A204.1 (cell line): ENCODE measurements at regions not wholly inside any gene's neighbourhood (a gene's known extent, or its start where the extent isn't known, plus 50 kb on each side); places are given as distances from the start of the nearest gene placed in this dataset.

Experiments used
- FAIRE-seq: peaks from 2 replicates; lab custom pipeline; 2012; peaks lifted over from hg19 to GRCh38; lab: Jason Lieb, UNC

DNA sequence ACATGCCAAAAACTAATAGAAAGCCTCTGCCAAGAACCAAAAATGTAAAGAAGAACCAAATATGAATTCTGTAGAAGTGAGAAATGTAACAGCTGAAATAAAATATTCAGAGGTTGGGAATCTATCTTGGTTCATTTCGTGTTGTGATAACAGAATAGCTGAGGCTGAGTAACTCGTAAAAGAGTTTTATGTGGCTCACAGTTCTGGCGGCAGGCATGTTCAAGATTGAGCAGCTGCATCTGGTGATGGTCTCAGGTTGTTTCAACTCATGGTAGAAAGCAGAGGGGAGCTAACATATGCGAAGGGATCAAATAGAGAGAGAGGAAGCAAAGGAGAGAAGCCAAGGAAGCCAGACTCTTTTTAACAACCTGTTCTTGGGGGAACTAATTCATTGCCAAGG lies 717.2 kb downstream of the TNS3 start:
- FAIRE-seq = no peak

DNA sequence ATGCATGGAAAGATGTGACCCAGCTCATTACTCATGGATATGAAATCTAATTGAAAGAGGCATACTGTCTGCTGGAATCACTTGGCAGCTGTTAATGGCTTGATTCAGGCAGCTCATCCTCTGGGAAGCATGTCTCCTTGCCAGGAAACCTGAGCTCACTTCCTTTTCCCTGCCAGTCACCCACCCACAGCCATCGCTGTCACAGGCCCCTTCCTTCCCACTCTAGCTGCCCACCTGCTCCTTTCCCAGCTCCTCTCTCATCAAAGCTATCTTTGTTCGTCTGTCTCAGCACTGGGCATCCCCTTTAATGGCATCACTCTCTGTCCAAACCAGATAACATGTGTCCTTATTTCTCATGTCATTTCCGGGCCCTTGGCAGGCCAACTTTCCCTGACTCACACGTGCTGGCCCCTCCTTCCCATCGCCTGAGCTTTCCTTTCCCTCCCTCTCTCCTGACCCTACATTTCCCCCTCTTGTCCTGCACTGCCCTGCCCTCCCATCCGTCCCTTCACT lies 721.9 kb downstream of the TNS3 start:
- FAIRE-seq = no peak

DNA sequence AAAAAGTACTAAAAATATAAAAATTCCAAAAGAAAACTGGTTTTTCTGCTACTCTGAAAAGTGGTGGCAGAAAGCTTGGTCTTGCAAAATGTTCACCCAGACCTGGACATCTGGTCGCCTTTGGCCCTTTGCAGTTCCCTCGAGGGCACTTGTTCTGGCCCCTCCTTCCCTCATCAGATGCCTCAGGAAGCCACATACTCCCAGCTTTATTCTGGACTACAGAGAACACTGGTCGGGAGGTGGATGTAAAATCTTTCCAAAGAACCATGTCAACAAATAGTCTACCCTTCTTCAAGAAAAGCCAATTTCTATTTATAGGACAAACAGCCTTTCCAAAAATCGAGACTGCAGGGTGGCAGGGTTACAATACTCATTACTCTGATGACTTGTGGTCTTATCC lies 726.1 kb downstream of the TNS3 start:
- no peak for FAIRE-seq

DNA sequence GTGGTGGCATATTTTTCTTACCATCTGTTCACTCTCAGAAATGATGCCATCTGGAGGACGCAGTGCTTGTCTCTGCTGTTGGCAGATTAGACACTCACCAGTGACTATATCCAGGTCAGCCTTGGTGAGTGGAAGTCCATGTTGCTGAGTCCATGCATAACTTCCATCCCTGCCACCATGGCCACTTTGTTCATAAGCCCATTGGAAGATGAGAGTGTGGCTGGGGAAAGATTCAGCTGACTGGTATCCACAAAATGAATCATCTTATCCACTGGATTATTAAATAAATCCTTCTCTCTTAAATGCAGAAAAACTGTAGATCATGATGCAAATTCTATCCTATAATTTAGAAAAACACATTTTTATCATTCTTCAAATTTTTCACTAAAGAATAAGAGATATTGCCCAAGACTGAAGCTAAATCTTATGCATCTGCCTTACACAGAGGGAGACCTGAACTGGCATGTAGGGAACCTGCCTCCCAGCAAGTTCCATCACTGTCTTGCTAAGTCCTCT lies 726.9 kb downstream of the TNS3 start:
- FAIRE-seq = no peak

DNA sequence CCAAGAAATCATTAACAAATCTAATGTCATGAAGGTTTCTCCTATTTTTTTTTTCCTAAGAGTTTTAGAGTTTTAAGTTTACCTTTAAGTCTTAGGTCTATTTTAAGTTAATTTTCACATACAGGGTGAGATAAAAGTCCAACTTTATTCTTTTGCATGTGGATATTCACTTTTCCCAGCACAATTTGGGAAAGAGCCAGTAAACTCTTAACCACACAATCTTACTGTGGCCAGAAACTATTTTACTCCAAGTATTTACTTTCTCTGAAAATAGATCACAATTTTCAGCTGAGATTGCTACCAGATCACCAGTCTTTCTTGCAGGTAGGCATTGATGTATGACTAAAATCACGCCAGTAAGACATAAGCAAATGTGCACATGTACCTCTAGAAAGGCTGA lies 728.5 kb downstream of the TNS3 start:
- no peak for FAIRE-seq

DNA sequence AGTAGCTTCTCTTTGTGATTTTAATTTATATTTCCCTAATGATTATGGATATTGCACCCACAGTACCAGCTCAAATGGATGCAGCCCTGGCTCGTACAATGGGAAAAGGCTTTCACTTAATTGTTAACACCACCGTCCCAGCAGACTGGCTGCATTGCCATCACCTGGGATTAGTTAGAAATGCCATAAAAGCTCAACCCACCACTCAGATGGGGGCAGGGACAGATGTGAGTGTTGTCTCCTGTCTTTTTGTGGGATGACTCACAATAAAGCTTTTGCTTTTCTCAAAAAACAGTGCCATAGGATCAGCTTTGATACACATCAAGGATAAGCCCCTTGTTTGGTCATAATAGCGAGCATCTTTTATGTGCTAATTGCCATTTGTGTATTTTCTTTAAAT lies 729.1 kb downstream of the TNS3 start:
- FAIRE-seq = no peak

DNA sequence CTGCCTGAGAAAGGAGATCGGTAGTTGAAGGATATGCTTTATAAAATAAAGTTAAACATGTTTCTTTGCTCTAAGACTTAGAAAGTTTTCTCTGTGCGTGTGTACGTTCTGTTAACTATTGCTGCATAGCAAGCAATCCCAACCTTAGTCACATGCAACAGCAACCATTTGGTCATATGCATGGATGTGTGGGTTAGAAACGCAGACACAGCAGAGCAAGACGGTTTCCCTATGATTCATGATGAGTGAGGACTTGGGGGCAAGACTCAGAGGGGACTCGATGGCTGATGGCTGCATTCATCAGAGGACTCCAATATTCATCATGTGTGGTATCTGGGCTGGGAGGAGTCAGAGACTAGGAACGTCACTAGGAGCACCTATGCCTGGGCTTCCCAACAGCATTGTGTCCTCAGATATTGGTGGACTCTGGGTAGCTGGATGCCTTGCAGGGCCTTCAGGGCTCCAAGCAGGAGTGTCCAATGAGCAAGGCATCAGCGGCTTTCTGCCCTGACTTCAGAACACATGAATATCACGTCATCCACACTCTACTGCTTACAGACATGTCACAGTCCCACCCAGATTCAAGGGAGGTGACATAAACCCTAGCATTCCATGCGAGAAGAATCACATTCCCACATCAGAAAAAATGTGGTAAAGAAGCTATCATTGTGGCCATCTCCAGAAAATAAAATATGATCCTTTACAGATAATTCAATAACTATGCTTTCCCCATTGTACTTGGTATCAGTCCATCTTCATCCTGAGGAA lies 731.2 kb downstream of the TNS3 start:
- no peak for FAIRE-seq

DNA sequence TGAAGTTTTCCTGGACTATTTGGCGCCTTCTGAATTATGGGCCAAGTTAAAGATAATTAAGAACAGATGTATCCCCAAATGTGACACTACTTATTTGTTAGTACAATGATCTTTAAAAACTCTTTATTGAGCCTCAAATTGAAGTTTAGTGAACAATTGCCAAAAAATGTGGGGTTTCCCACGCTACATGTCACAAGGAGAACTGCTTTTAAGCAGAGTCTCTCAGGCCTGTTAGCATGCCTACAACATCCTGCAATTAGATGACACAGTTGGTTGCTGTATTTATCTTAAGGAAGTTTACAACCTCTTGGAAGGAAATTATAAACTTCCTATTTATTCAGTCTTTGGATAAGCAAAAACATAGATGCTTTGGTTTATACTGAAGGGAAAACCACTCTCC lies 733.0 kb downstream of the TNS3 start:
- no peak for FAIRE-seq

DNA sequence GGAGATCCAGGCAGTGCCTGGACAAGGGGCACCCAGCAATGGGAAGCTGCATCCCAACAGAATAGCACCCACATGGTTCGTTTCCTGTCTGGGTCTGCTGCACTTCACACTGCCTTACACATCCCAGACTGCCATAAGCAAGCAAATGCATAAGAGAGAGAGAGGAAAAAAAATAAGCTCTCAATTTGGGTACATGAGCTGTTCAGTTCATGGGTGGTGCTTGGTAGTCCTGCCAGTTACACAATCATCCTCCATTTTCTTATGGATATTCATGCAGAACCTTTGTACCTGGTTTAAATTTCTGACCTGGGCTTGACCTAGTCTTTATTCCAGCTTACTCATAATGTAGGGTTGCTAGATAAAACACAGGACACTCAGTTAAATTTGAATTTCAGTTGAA lies 733.6 kb downstream of the TNS3 start:
- FAIRE-seq = no peak

DNA sequence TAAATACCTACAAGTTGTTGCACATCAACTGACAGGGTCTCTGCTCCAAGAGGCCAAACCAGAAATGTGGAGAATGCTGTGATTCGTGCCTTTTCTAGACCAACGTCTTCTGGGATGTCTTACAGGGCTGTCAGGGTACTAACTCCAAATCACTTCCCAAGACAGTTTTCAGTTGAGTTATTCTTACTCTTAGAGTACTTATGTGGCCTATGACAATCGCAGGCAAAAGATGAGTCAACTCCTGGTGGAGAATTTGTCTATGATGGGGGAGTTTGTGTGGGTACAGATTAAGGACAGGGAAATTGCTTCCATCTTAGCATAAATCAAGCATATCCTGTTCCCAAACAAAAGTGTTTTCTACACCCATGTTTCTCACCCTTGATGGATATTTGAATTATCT lies 734.8 kb downstream of the TNS3 start:
- no peak for FAIRE-seq

DNA sequence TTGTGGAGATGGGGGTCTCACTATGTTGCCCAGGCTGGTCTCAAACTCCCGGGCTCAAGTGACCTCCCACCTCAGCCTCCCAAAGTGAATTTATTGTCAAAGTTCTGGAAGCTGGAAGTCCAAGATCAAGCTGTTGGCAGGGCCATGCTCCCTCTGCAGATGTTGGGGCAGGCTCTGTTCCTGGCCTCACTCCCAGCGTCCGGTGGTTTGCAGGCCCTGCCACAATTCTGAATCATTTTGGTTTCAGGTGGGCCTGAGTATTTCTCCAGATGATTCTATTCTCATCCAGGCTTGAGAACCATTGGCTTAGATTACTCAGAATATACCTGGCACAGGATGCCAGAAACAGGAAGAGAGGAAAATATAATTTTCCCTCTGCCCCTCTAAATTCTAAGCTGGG lies 737.4 kb downstream of the TNS3 start:
- no peak for FAIRE-seq

DNA sequence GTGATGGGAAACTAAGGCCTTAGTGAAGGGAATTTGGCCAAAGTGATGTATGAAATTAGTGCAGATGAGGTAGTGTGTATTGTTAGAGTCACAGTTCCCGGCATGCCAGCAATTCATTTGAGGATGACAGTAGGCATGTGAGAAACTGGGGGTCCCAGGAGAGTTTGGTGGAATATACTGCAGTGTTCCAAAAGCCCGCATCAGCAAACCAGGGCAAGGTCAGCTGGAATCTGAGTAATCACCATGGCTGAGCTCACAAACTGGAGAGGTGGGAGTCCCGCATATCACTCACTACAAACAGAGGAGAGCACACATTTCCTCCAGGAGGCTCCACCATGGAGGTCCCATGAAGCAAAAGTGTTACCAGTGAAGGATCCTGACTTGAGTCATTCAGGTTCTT lies 740.7 kb downstream of the TNS3 start:
- no peak for FAIRE-seq

DNA sequence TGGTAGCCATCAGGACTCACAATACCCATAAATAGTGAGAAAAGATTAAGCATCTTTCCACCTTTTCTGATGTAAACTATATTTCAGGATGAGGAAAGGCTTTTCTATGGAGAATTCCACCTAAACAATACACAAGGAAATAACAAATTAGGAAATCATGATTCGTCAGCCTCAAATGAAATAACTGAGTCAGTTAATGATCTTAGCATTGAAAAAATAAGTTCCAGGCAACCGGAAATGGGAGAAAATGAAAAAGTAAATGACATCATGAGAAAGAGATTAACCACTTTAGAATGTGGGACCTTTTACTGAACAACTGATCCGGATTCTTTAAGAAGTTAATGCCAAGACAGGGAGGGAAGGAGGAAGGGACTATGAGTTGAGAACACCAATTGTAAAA lies 742.3 kb downstream of the TNS3 start:
- no peak for FAIRE-seq

DNA sequence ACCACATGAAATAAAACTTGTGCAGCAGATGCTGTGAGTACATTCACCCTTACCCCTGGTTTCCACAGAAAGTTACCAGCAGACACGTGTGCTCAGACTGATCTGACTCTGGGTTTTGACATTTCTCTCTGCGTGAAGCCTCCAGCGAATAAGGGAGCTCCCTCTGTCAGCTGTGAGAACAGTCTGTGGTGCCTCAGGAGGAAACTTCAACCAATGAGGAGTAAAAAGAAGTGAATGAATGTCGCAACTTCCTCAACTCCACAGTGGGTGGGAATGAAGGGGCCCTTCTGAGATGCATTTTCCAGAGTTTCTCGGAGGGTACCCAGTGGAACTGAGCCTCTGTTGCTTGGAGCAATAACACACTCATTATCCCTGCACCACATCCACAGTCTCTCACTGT lies 743.4 kb downstream of the TNS3 start:
- no peak for FAIRE-seq

DNA sequence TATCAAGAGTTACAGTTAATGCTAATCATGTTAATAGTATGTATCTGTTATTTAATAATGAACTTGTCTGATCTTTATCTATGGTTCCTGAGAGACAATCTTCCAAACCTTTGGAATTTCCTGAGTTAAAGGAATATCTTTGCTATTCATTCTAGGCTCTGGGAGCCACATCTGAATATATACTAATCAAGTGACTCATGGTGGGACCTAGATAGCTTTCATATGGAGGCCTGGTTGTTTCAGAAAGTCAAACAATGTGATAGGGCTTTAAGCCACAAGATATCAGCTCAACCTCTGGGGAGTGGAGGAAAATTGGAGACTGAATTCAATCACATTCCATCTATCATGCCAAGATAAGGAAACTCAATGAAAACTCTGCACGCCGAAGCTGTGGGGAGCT lies 746.4 kb downstream of the TNS3 start:
- no peak for FAIRE-seq

DNA sequence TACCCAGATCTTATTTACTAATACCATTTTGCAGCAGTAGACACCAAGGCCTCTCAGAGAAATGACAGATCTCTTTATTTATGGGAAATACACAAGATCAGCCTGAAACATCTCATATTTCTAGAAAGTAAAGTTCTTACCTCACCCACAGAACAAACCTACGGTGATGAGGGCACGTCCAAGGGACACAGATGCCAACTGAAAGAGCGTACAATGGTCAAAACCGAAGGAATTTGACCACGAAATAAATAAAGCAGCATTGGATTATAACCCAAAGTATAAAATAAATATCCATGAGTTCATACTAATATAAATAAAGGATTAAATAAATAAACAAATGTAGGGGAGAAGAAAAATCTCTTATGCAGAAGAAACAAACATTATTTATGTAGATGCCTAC lies 747.0 kb downstream of the TNS3 start:
- FAIRE-seq = no peak

DNA sequence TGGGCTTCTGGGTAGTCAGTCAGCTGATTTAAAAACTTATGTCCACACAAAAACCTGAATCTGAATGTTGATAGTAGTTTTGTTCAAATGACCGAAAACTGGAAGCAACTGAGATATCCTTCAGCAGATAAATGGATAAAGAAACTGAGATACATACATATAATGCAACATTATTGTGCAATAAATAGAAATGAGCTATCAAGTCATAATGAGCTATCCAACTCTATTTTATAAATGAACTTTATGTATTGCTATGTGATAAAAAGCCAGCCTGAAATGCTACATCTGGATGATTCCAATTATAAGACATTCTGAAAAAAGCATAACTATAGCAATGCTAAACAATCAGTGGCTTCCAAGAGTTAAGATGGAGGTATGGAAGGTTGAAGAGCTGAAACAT lies 748.7 kb downstream of the TNS3 start:
- FAIRE-seq = no peak

DNA sequence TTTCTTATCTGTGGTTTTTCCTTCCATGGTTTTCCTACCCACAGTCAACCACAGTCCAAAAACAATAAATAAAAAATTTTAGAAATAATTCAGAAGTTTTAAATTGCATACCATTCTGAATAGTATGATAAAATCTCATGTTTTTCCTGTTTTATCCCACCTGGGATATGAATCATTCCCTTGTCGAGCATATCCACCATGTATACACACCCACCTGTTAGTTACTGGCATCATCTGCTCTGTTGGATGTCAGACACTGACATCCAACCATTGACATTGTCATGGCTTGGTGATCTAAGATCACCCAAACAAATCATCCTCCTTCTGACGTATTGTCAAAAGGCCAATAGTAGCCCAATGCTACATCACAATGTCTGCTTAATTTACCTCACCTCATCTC lies 749.8 kb downstream of the TNS3 start:
- no peak for FAIRE-seq

DNA sequence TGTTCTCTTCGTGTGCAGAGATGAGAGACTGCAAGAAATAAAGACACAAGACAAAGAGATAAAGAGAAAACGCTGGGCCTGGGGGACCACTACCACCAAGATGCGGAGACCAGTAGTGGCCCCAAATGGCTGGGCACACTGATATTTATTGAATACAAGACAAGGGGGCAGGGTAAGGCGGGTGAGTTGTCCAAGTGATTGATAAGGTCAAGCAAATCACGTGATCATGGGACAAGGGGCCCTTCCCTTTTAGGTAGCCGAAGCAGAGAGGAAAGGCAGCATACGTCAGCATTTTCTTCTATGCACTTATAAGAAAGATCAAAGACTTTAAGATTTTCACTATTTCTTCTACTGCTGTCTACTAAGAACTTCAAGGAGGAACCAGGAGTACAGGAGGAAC lies 762.1 kb downstream of the TNS3 start:
- FAIRE-seq = no peak

DNA sequence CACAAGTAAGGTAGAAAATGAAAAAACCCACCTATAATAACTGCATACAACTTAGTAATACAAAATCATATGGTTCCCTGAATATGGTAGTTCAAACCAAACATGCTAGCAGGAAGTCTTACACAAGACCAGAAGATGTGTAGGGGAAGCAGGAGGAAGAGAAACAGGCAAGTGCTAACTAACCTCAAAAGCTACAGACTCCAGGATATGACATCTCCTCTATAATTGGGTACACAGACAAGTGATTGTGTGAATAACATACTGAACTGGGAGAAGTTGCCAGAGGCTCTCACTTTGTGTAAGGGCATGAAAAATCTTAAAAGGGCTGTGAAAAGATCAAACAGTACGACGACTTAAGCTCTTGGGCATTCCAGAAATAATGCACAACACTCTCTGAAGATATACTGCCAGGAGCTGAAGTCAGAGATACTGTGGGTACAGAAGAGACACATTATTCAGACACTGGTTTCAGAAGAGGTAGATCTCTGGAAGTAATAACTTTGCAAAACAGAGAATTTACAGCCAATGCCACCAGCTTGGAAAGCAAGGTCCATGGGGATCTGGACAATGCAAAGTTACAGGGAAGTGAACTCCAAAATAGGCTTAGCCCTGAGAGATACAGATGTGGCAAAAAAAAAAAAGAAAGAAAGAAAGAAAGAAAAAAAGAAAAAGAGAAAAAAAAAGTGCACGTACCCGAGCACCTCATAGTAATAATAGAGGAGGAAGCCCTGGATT lies 767.2 kb downstream of the TNS3 start:
- FAIRE-seq = no peak

DNA sequence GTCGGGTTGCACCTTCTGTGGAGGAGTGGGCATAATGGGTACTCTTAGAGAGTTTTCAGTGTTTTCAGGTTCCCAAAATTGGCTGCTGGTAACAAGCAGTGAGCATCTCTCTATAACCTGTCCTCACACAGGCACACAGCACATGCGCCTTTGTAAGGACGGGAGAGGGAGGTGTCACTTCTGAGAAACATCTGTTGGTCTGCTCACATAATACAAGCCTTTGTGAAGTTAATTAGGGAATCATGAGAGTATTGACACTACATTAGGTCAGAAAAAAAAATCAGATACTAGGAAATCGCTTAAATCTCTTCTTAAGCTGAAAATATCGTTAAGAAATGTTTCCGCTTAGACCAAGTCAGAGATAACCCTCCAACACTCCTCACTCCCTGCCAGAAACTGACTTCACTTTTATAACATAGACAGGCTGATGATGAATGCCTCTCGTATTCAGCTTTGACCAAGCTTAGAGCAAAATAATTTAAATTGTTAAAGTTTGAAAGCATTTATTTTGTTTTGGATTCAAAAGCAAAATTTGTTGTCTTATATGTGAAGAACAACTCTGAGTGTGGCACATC lies 769.7 kb downstream of the TNS3 start:
- no peak for FAIRE-seq

DNA sequence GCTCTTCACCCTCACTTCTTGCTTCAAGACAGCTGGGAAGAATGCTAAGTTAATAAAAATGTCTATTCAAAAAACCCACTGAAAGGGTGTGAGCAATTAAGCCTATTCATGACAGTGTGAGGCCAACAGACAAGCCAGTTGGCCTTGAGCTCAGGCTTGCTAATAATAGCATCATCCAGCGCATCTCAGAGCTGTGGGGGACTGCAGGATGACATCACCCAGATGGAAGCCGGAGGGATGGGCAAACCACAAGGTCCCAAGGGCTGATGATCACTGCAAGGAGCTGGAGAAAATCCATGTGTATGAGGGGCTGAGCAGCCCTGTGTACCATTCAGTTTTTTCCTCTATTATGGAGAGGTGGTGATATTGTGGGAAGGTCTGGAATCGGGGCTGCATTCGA lies 770.4 kb downstream of the TNS3 start:
- FAIRE-seq = no peak

DNA sequence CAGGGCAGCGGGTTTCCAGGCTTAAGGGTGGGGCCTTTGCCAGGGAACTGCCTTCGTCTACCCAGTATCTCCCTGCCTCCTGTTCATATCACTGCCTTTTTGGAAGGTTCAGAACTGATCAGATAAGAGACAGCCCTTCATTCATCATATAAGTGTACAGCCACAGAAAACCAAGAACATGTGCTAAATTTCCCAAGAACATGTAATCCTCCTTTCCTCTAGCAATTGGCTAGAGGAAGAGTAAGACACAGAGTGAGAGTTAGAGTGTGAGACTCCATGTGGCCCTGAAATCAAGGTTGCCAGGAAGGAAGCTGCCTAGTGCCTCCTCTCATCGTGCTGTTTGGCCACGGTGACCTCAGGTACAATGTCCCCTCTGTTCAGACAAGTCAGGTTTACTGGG lies 770.9 kb downstream of the TNS3 start:
- FAIRE-seq = no peak
